K562 (cell line): ENCODE measurements at regions not wholly inside any gene's neighbourhood (a gene's known extent, or its start where the extent isn't known, plus 50 kb on each side); places are given as distances from the start of the nearest gene placed in this dataset.
"Not testable (repeated sequence)": the region's sequence is repeated elsewhere in the genome, so short reads cannot be mapped to it uniquely, and the experiment has no call there.

ENCODE experiments used
- ATAC-seq: fragments of 200-7000 bp; cut with Tn5 transposase; 3 replicates; pipeline ENCODE4 v1.9.1; 2020; ENCODE audit warnings: moderate library complexity
- BruUV-seq: library from RNA; stranded (reverse); fragments of 400-500 nt; replicated peaks from 2 replicates; lab custom pipeline; 2021; lab: Mats Ljungman, UMichigan
- CTCF ChIA-PET: fragments of 300-600 bp; formaldehyde crosslinking; extraction: SDS; loops from one replicate; lab custom pipeline; 2021; ENCODE audit warnings: low intra/inter-chr PET ratio; lab: Yijun Ruan, JAX
- POLR2A ChIA-PET: fragments of 300-600, 350-650 bp; sonication (Branson Sonifier 250); formaldehyde crosslinking; extraction: SDS; loops from one replicate; lab custom pipeline; 2021; ENCODE audit warnings: antibody characterized with exemption, inconsistent platforms; lab: Yijun Ruan, JAX
- DNase-seq, 4 experiments: peaks; one replicate each; pipeline versions ENCODE4 v3.0.0 to v3.0.0-alpha.2; 2011 to 2018; ENCODE audit warnings: low spot score in 3 of 4, mixed read lengths in 3 of 4; ENCODE audit errors: extremely low read depth in 1 of 4
- FAIRE-seq: peaks from 2 replicates; lab custom pipeline; 2011; peaks lifted over from hg19 to GRCh38; lab: Jason Lieb, UNC
- H2AFZ ChIP-seq: 2 replicates; pipeline ENCODE4 v1.6.0; 2011; ENCODE audit warnings: low read depth, low read length, control low read depth, inconsistent platforms
- H3K27ac ChIP-seq: fragments of 200-600 bp; 3 replicates; pipeline ENCODE4 v1.8.0; 2011; ENCODE audit warnings: low read depth, mild to moderate bottlenecking, control low read depth, inconsistent platforms, low read length, moderate library complexity, mixed read lengths; ENCODE audit errors: extremely low read depth
- H3K27me3 ChIP-seq, 2 experiments: fragments of 300-600 bp in 1 of 2; 2 replicates in 1 of 2; 3 replicates in 1 of 2; pipeline versions ENCODE4 v1.6.0 to v1.8.0; 2011; ENCODE audit warnings: inconsistent platforms in 2 of 2, low read length in 2 of 2, mild to moderate bottlenecking in 1 of 2, mixed read lengths in 1 of 2, moderate library complexity in 1 of 2; ENCODE audit not compliant: control insufficient read depth in 2 of 2, insufficient read depth in 2 of 2
- H3K36me3 ChIP-seq: fragments of 300-600 bp; 3 replicates; pipeline ENCODE4 v1.8.0; 2011; ENCODE audit warnings: mild to moderate bottlenecking, low read length, inconsistent platforms; ENCODE audit not compliant: control insufficient read depth, insufficient read depth
- H3K4me1 ChIP-seq, 2 experiments: fragments of 200-600 bp in 1 of 2; replicated peaks in 1 of 2; 2 replicates in 1 of 2; 3 replicates in 1 of 2; pipeline versions ENCODE4 v1.5.1 to v1.8.0; 2011; ENCODE audit warnings: inconsistent platforms in 2 of 2, low read length in 2 of 2, mild to moderate bottlenecking in 1 of 2, mixed read lengths in 1 of 2, moderate library complexity in 1 of 2; ENCODE audit not compliant: control insufficient read depth in 2 of 2, insufficient read depth in 2 of 2
- H3K4me2 ChIP-seq: 2 replicates; pipeline ENCODE4 v1.6.1; 2011; ENCODE audit warnings: low read length, control low read depth, inconsistent platforms, mixed read lengths; ENCODE audit not compliant: insufficient read depth
- H3K4me3 ChIP-seq: fragments of 200-600 bp; sonication (generic), shearing (Covaris generic); 2 replicates; pipeline ENCODE4 v1.5.1; 2016; ENCODE audit warnings: control low read depth, inconsistent platforms
- H3K79me2 ChIP-seq: fragments of 200-600 bp; 3 replicates; pipeline ENCODE4 v1.8.0; 2011; ENCODE audit warnings: low read length, inconsistent platforms; ENCODE audit not compliant: control insufficient read depth, insufficient read depth
- H3K9ac ChIP-seq, 2 experiments: 2 replicates each; pipeline versions ENCODE4 v1.6.0 to v1.6.1; 2011; ENCODE audit warnings: low read depth in 2 of 2, low read length in 2 of 2, control low read depth in 1 of 2, inconsistent platforms in 1 of 2, mild to moderate bottlenecking in 1 of 2, mixed read lengths in 1 of 2; ENCODE audit not compliant: insufficient read depth in 1 of 2
- H3K9me1 ChIP-seq: one replicate; pipeline ENCODE4 v1.6.0; 2011; ENCODE audit warnings: inconsistent platforms, mild to moderate bottlenecking, low read length, moderate library complexity; ENCODE audit not compliant: control insufficient read depth, insufficient read depth
- H3K9me3 ChIP-seq: replicated peaks from 2 replicates; pipeline ENCODE4 v1.5.1; 2011; ENCODE audit warnings: low read depth, low read length, inconsistent platforms; ENCODE audit not compliant: control insufficient read depth, insufficient read depth
- H4K20me1 ChIP-seq: replicated peaks from 2 replicates; pipeline ENCODE4 v1.6.1; 2011; ENCODE audit warnings: low read length, inconsistent platforms, mixed read lengths; ENCODE audit not compliant: control insufficient read depth, insufficient read depth
- HDAC1 ChIP-seq, 2 experiments: fragments of 450-650 bp; IDR thresholded peaks; 2 replicates each; pipeline ENCODE4 v1.6.1; 2016 to 2017; ENCODE audit warnings: inconsistent platforms in 1 of 2, mild to moderate bottlenecking in 1 of 2, moderate library complexity in 1 of 2
- MEF2A ChIP-seq: IDR thresholded peaks from 2 replicates; pipeline ENCODE4 v1.6.1; 2011; ENCODE audit warnings: low read depth, mild to moderate bottlenecking, low read length, moderate library complexity; ENCODE audit not compliant: control insufficient read depth
- ZNF212 ChIP-seq: fragments of 450-650 bp; formaldehyde crosslinking; IDR thresholded peaks from 2 replicates; pipeline ENCODE4 v1.4.0; 2020; ENCODE audit warnings: mild to moderate bottlenecking
- WGBS: fragments of 100-300 bp; shearing (Covaris generic); methylation state at CpG from one replicate; pipeline ENCODE4 v1.1.6; 2016; ENCODE audit warnings: low coverage, mixed read lengths; ENCODE audit not compliant: insufficient coverage; ENCODE audit errors: missing lambda C conversion rate; 5-methylcytosine and 5-hydroxymethylcytosine counted together
- in situ Hi-C: fragments of 300-500 bp; cut with MboI; formaldehyde crosslinking; loops from 4 replicates; pipeline ENCODE4 v1.15.0; 2018; ENCODE audit warnings: inconsistent platforms, mixed read lengths
- intact Hi-C: fragments of 100-400 bp; cut with micrococcal nuclease; formaldehyde crosslinking; loops from 2 replicates; pipeline ENCODE4 v1.14.2; 2022
- TF ChIP-seq, protein P1 (sequence below), 2 experiments: fragments of 450-650 bp; IDR thresholded peaks; 2 replicates each; pipeline ENCODE4 v1.6.1; 2018; ENCODE audit warnings: mild to moderate bottlenecking in 2 of 2, low read depth in 1 of 2; ENCODE audit not compliant: partially characterized antibody in 2 of 2
- TF ChIP-seq, protein P2 (sequence below): IDR thresholded peaks from 2 replicates; pipeline ENCODE4 v1.6.1; 2011; ENCODE audit warnings: borderline replicate concordance, low read depth, mild to moderate bottlenecking, moderate library complexity, low read length; ENCODE audit not compliant: insufficient read depth, poor library complexity, severe bottlenecking

DNA sequence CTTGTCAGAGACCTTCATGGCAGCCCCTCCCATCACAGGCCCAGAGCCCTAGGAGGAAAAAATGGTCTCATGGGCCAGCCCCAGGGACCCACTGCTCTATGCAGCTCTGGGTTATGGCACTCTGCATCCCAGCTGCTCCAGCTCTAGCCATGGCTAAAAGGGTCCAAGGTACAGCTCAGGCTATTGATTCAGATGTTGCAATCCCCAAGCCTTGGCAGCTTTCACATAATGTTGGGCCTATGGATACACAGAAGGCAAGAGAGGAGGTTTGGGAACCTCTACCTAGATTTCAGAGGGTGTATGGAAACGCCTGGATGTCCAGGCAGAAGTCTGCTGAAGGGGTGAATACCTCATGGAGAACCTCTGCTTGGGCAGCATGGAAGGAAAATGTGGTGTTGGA lies 996.0 kb downstream of the PCDH9 start (continued):
- TF ChIP-seq, protein P1, sequence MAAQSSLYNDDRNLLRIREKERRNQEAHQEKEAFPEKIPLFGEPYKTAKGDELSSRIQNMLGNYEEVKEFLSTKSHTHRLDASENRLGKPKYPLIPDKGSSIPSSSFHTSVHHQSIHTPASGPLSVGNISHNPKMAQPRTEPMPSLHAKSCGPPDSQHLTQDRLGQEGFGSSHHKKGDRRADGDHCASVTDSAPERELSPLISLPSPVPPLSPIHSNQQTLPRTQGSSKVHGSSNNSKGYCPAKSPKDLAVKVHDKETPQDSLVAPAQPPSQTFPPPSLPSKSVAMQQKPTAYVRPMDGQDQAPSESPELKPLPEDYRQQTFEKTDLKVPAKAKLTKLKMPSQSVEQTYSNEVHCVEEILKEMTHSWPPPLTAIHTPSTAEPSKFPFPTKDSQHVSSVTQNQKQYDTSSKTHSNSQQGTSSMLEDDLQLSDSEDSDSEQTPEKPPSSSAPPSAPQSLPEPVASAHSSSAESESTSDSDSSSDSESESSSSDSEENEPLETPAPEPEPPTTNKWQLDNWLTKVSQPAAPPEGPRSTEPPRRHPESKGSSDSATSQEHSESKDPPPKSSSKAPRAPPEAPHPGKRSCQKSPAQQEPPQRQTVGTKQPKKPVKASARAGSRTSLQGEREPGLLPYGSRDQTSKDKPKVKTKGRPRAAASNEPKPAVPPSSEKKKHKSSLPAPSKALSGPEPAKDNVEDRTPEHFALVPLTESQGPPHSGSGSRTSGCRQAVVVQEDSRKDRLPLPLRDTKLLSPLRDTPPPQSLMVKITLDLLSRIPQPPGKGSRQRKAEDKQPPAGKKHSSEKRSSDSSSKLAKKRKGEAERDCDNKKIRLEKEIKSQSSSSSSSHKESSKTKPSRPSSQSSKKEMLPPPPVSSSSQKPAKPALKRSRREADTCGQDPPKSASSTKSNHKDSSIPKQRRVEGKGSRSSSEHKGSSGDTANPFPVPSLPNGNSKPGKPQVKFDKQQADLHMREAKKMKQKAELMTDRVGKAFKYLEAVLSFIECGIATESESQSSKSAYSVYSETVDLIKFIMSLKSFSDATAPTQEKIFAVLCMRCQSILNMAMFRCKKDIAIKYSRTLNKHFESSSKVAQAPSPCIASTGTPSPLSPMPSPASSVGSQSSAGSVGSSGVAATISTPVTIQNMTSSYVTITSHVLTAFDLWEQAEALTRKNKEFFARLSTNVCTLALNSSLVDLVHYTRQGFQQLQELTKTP (IDR thresholded peaks at IDR 0.05; ENCODE audit: low read depth in 1 of 2, partially characterized antibody in 2 of 2) = no peak
- no peak for TF ChIP-seq MEF2A
- TF ChIP-seq, protein P2, sequence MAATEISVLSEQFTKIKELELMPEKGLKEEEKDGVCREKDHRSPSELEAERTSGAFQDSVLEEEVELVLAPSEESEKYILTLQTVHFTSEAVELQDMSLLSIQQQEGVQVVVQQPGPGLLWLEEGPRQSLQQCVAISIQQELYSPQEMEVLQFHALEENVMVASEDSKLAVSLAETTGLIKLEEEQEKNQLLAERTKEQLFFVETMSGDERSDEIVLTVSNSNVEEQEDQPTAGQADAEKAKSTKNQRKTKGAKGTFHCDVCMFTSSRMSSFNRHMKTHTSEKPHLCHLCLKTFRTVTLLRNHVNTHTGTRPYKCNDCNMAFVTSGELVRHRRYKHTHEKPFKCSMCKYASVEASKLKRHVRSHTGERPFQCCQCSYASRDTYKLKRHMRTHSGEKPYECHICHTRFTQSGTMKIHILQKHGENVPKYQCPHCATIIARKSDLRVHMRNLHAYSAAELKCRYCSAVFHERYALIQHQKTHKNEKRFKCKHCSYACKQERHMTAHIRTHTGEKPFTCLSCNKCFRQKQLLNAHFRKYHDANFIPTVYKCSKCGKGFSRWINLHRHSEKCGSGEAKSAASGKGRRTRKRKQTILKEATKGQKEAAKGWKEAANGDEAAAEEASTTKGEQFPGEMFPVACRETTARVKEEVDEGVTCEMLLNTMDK = no peak
- TF ChIP-seq ZNF212 = no peak
- no peak for TF ChIP-seq HDAC1 (IDR thresholded peaks at IDR 0.05)

DNA sequence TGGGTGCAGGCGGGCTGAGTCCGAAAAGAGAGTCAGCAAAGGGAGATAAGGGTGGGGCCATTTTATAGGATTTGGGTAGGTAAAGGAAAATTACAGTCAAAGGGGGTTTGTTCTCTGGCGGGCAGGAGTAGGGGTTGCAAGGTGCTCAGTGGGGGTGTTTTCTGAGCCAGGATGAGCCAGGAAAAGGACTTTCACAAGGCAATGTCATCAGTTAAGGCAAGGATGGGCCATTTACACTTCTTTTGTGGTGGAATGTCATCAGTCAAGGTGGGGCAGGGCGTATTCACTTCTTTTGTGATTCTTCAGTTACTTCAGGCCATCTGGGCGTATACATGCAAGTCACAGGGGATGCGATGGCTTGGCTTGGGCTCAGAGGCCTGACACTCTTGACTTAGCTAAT lies 998.2 kb downstream of the PCDH9 start:
- CTCF ChIA-PET, DNase-seq, H3K9ac ChIP-seq, BruUV-seq, H3K4me1 ChIP-seq, FAIRE-seq, H2AFZ ChIP-seq, H3K36me3 ChIP-seq, H3K79me2 ChIP-seq, H3K9me1 ChIP-seq, H3K4me3 ChIP-seq, POLR2A ChIA-PET, H3K27ac ChIP-seq, in situ Hi-C loops, H3K27me3 ChIP-seq, intact Hi-C loops, ATAC-seq, H4K20me1 ChIP-seq, H3K9me3 ChIP-seq, H3K4me2 ChIP-seq: not testable (repeated sequence)
- WGBS = 14% methylated on average over 1 of the region's 6 CpGs
